ENCODE measurements at regions not wholly inside any gene's neighbourhood (a gene's known extent, or its start where the extent isn't known, plus 50 kb on each side); places are given as distances from the start of the nearest gene placed in this dataset.
A peak's percentile ranks its signal among the peaks of the same experiment; 100 is the strongest.

DNA sequence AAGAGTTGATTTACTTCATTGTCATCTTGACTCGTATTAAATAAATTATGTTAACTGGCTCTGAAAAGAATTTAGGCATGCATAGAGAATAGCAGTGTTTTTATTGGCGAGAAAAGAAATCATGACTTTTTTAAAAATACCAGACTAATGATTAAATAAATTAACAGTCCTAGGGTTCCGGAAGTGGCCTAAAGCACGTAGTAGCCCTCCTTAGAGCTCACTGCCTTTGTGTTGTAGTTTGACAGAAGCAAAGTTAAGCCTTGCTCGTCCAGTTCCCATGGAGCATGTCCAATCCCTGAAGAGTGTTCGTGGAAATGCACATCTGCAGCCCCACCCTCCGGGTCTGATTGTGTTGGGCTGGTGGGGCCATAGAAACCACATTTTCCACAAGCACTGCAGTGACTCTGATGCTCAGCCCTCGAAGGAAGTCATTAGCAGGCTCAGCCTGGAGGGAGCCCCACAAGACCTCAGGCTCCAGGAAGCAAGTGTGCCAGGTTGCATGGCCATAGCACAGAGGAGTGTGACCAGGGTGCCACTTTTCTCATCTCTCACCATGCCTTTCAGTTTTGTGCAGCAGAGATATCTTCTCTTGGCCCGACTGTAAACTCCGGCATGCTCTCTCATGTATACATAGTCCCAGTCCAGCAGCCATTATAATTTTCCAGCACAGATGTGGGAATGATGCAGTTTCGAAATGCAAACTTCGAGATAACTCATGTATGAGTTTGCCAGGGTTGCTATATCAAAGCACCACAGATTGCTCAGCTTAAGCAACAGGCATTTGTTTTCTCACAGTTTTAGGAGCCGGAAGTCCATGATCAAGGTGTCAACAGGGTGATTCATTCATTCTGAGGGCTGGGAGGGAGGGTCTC lies 188.6 kb upstream of the SH3BP4 start:
- peak in 1 of 2 donors; percentile 40 for DNase-seq
- no CpG with 5 or more reads among the region's 13 CpGs for WGBS (ENCODE audit: extremely low coverage, insufficient coverage, insufficient read length)

DNA sequence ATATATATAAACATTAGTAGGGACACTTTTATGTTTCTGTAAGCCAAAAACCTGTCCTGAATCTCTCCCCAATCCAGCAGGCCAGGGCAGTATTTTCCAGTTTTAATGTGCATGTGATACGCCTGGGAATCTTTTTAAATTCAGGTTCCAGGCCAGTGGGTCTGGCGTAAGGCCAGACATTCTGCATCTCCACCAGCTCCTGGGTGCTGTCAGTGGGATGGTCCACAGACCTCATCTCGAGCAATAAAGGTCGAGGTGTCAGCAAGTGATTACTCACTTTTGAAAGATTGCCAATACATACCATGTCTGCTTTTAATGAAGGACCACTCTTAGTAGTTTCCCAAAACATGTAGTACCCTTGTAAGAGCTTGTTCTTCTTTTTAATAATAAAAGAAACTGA lies 189.9 kb upstream of the SH3BP4 start:
- Histone ChIP-seq H3K14ac (ENCODE audit: low read length) (no peak overlapping the region), H3K27me3 (ENCODE audit: insufficient read depth, low read length) (no peaks in the 10 kb centered on the region), H2AK5ac (ENCODE audit: low read length) (no peak overlapping the region), H3K36me3 (ENCODE audit: control insufficient read depth in 1 of 2, insufficient read depth in 2 of 2, low read length in 2 of 2) (no peaks in the 10 kb centered on the region), H2BK120ac (ENCODE audit: insufficient read depth, low read length, poor library complexity) (no peak overlapping the region), H3K9me3 (ENCODE audit: insufficient read depth, low read depth, low read length) (no peaks in the 10 kb centered on the region), H3K4ac (ENCODE audit: low read depth, low read length) (no peak overlapping the region), H3K4me3 (ENCODE audit: low read depth, low read length) (no peak overlapping the region), H2BK5ac (ENCODE audit: low read depth, low read length, poor library complexity) (no peak overlapping the region), H4K8ac (ENCODE audit: low read depth, low read length) (no peak overlapping the region), H3K27ac (ENCODE audit: low read depth, low read length) (no peak overlapping the region), H3K4me2 (ENCODE audit: low read length) (no peak overlapping the region), H3K18ac (ENCODE audit: low read length) (no peak overlapping the region), H2BK12ac (ENCODE audit: low read length) (no peak overlapping the region), H4K91ac (ENCODE audit: low read depth, low read length) (no peak overlapping the region), H2AFZ (ENCODE audit: insufficient read depth, low read length, poor library complexity) (no peak overlapping the region), H3K79me2 (ENCODE audit: control insufficient read depth, insufficient read depth, low read length, poor library complexity) (no peaks in the 10 kb centered on the region), H3K23ac (ENCODE audit: low read length) (no peak overlapping the region), H3K79me1 (ENCODE audit: low read length) (no peaks in the 10 kb centered on the region), H4K12ac (ENCODE audit: low read depth, low read length) (no peak overlapping the region), H3K4me1 (ENCODE audit: control insufficient read depth in 1 of 2, insufficient read depth in 2 of 2, low read length in 2 of 2) (no peaks in the 10 kb centered on the region), H3K9ac (ENCODE audit: low read length) (no peak overlapping the region)
- DNase-seq = no peak
- WGBS (ENCODE audit: extremely low coverage, insufficient coverage, insufficient read length) = no CpG with 5 or more reads among the region's 4 CpGs

More for the DNA sequence above, 188.6 kb upstream of the SH3BP4 start:
- Histone ChIP-seq H3K14ac (ENCODE audit: low read length) (no peak overlapping the region), H3K9me3 (ENCODE audit: insufficient read depth, low read depth, low read length) (peaks cover 2% of the 10 kb centered on the region), H2BK120ac (ENCODE audit: insufficient read depth, low read length, poor library complexity) (no peak overlapping the region), H4K12ac (ENCODE audit: low read depth, low read length) (no peak overlapping the region), H3K4me1 (ENCODE audit: control insufficient read depth in 1 of 2, insufficient read depth in 2 of 2, low read length in 2 of 2) (no peaks in the 10 kb centered on the region), H4K8ac (ENCODE audit: low read depth, low read length) (no peak overlapping the region), H3K4ac (ENCODE audit: low read depth, low read length) (no peak overlapping the region), H2AFZ (ENCODE audit: insufficient read depth, low read length, poor library complexity) (no peak overlapping the region), H3K18ac (ENCODE audit: low read length) (no peak overlapping the region), H3K79me2 (ENCODE audit: control insufficient read depth, insufficient read depth, low read length, poor library complexity) (no peaks in the 10 kb centered on the region), H2AK5ac (ENCODE audit: low read length) (no peak overlapping the region), H3K4me3 (ENCODE audit: low read depth, low read length) (no peak overlapping the region), H3K23ac (ENCODE audit: low read length) (no peak overlapping the region), H2BK5ac (ENCODE audit: low read depth, low read length, poor library complexity) (no peak overlapping the region), H3K27me3 (ENCODE audit: insufficient read depth, low read length) (no peaks in the 10 kb centered on the region), H3K4me2 (ENCODE audit: low read length) (no peak overlapping the region), H3K36me3 (ENCODE audit: control insufficient read depth in 1 of 2, insufficient read depth in 2 of 2, low read length in 2 of 2) (no peaks in the 10 kb centered on the region), H3K27ac (ENCODE audit: low read depth, low read length) (no peak overlapping the region), H3K79me1 (ENCODE audit: low read length) (no peaks in the 10 kb centered on the region), H4K91ac (ENCODE audit: low read depth, low read length) (no peak overlapping the region), H3K9ac (ENCODE audit: low read length) (no peak overlapping the region), H2BK12ac (ENCODE audit: low read length) (no peak overlapping the region)

DNA sequence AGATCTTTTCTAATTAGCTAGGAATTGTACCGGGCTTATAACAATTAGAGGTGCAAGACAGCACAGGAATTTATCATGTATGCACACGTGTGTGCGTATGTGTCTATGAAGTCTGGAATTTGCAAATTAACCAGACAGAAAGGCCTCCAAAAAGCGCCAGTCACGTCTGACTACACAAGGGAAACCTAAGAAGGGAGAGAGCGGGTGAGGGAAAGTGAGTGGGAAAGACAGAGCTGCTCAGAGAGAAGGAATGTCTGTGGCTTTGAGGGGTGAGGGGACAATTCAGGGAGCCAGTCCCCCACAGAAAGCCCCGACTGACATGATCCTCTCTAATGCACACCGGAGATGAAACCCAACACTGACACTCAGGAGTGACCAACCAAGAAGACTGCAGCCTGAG lies 197.7 kb upstream of the SH3BP4 start:
- no peak overlapping the region for H3K14ac ChIP-seq (ENCODE audit: low read length)
- H2BK12ac ChIP-seq (ENCODE audit: low read length) = no peak overlapping the region
- no peaks in the 10 kb centered on the region for H3K9me3 ChIP-seq (ENCODE audit: insufficient read depth, low read depth, low read length)
- no peak overlapping the region for H4K12ac ChIP-seq (ENCODE audit: low read depth, low read length)
- H3K36me3 ChIP-seq (ENCODE audit: control insufficient read depth in 1 of 2, insufficient read depth in 2 of 2, low read length in 2 of 2) = no peaks in the 10 kb centered on the region
- H3K23ac ChIP-seq (ENCODE audit: low read length) = no peak overlapping the region
- no peak overlapping the region for H2BK5ac ChIP-seq (ENCODE audit: low read depth, low read length, poor library complexity)
- H3K4me1 ChIP-seq (ENCODE audit: control insufficient read depth in 1 of 2, insufficient read depth in 2 of 2, low read length in 2 of 2) = no peaks in the 10 kb centered on the region
- no peak for DNase-seq
- H3K27ac ChIP-seq (ENCODE audit: low read depth, low read length) = no peak overlapping the region
- no peak overlapping the region for H3K4me2 ChIP-seq (ENCODE audit: low read length)
- H2BK120ac ChIP-seq (ENCODE audit: insufficient read depth, low read length, poor library complexity) = no peak overlapping the region
- no CpG with 5 or more reads among the region's 8 CpGs for WGBS (ENCODE audit: extremely low coverage, insufficient coverage, insufficient read length)
- no peak overlapping the region for H2AK5ac ChIP-seq (ENCODE audit: low read length)
- no peak overlapping the region for H4K91ac ChIP-seq (ENCODE audit: low read depth, low read length)
- H3K4me3 ChIP-seq (ENCODE audit: low read depth, low read length) = no peak overlapping the region
- no peak overlapping the region for H3K18ac ChIP-seq (ENCODE audit: low read length)
- H4K8ac ChIP-seq (ENCODE audit: low read depth, low read length) = no peak overlapping the region
- no peaks in the 10 kb centered on the region for H3K27me3 ChIP-seq (ENCODE audit: insufficient read depth, low read length)
- no peak overlapping the region for H3K9ac ChIP-seq (ENCODE audit: low read length)
- no peaks in the 10 kb centered on the region for H3K79me2 ChIP-seq (ENCODE audit: control insufficient read depth, insufficient read depth, low read length, poor library complexity)
- H2AFZ ChIP-seq (ENCODE audit: insufficient read depth, low read length, poor library complexity) = no peak overlapping the region
- no peaks in the 10 kb centered on the region for H3K79me1 ChIP-seq (ENCODE audit: low read length)
- no peak overlapping the region for H3K4ac ChIP-seq (ENCODE audit: low read depth, low read length)

DNA sequence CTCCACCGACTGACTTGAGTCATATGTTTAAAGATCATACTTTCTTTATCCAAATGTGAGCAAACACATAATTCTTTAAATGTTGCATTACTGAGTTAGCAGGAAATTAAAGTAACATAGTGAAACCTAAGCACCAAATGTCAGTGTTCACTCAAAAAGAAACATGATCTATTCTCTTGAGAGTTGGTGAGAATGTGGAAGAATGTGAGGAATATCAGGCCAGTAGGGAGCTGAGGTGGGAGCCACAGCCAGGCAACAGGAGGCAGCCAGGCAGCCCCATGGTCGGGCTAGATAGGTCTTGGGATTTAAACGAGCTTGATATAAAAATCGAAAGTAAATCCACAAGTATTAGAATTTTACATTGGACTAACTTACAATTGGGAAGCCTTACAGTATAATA lies 198.1 kb upstream of the SH3BP4 start:
- Histone ChIP-seq H3K23ac (ENCODE audit: low read length) (no peak overlapping the region), H2BK120ac (ENCODE audit: insufficient read depth, low read length, poor library complexity) (no peak overlapping the region), H3K18ac (ENCODE audit: low read length) (no peak overlapping the region), H2BK12ac (ENCODE audit: low read length) (no peak overlapping the region), H3K14ac (ENCODE audit: low read length) (no peak overlapping the region), H3K27ac (ENCODE audit: low read depth, low read length) (no peak overlapping the region), H4K91ac (ENCODE audit: low read depth, low read length) (no peak overlapping the region), H2AK5ac (ENCODE audit: low read length) (no peak overlapping the region), H3K79me2 (ENCODE audit: control insufficient read depth, insufficient read depth, low read length, poor library complexity) (no peaks in the 10 kb centered on the region), H3K27me3 (ENCODE audit: insufficient read depth, low read length) (no peaks in the 10 kb centered on the region), H4K12ac (ENCODE audit: low read depth, low read length) (no peak overlapping the region), H2BK5ac (ENCODE audit: low read depth, low read length, poor library complexity) (no peak overlapping the region), H3K79me1 (ENCODE audit: low read length) (no peaks in the 10 kb centered on the region), H3K4me3 (ENCODE audit: low read depth, low read length) (no peak overlapping the region), H3K4me1 (ENCODE audit: control insufficient read depth in 1 of 2, insufficient read depth in 2 of 2, low read length in 2 of 2) (no peaks in the 10 kb centered on the region), H3K4me2 (ENCODE audit: low read length) (no peak overlapping the region), H3K9me3 (ENCODE audit: insufficient read depth, low read depth, low read length) (no peaks in the 10 kb centered on the region), H2AFZ (ENCODE audit: insufficient read depth, low read length, poor library complexity) (no peak overlapping the region), H3K36me3 (ENCODE audit: control insufficient read depth in 1 of 2, insufficient read depth in 2 of 2, low read length in 2 of 2) (no peaks in the 10 kb centered on the region), H4K8ac (ENCODE audit: low read depth, low read length) (no peak overlapping the region), H3K4ac (ENCODE audit: low read depth, low read length) (no peak overlapping the region), H3K9ac (ENCODE audit: low read length) (no peak overlapping the region)
- no CpG with 5 or more reads among the region's 4 CpGs for WGBS (ENCODE audit: extremely low coverage, insufficient coverage, insufficient read length)
- DNase-seq = no peak

Measured in trophoblast cell (in vitro differentiated cells and primary cell).